ENCODE measurements at regions not wholly inside any gene's neighbourhood (a gene's known extent, or its start where the extent isn't known, plus 50 kb on each side); places are given as distances from the start of the nearest gene placed in this dataset.

DNA sequence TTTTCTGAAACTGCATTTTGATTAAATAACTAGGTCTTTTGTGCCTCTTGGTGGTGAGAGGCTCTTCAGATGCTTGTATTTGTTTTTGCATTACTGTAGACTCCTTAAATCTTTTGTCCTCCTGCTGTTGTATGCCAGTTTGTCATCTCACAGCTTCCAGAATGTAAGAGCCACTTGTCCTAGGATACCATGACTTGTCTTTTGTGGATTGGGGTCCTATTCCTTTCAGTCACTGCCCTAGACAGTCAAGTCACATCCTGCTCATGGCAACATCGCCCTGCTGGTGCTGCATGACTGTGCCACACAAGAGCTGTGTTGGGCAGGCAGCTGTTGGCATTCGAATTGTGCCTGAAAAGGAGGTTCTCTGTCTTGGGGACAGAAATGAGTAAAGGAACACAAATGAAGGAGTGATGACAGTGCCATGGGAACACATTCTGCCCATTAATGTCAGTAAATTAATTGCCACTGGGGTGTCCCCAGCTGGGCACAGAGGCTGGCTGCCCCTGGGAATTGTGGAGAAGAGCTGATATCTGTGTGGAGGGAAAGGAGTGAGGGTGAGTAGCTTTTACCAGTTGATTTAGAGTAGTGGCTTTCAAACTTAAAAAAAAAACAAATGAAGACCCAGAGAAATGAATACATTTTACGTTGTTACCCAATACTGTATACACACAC is 140.3 kb downstream of the ARL6IP6 start:
- peaks cover 4% of the 10 kb centered on the region for H3K4me1 ChIP-seq (ENCODE audit: control insufficient read depth, insufficient read depth, low read length)
- H3K36me3 ChIP-seq (ENCODE audit: control insufficient read depth, insufficient read depth, low read length): no peaks in the 10 kb centered on the region
- no peaks in the 10 kb centered on the region for H3K9me3 ChIP-seq (ENCODE audit: control insufficient read depth, insufficient read depth, low read length)
- peak in 5 of 6 donors; percentile 19 to 81 (median 59) for DNase-seq (ENCODE audit: low read depth in 4 of 6, low spot score in 6 of 6)
- WGBS (ENCODE audit: insufficient coverage): 28% methylated on average over 3 of the region's 3 CpGs
- no peaks in the 10 kb centered on the region for H3K27me3 ChIP-seq (ENCODE audit: control insufficient read depth, insufficient read depth, low read length)
- H3K27ac ChIP-seq (ENCODE audit: low read depth, low read length): peak overlapping the region; percentile 6
- H3K4me3 ChIP-seq (ENCODE audit: low read depth, low read length): no peak overlapping the region

DNA sequence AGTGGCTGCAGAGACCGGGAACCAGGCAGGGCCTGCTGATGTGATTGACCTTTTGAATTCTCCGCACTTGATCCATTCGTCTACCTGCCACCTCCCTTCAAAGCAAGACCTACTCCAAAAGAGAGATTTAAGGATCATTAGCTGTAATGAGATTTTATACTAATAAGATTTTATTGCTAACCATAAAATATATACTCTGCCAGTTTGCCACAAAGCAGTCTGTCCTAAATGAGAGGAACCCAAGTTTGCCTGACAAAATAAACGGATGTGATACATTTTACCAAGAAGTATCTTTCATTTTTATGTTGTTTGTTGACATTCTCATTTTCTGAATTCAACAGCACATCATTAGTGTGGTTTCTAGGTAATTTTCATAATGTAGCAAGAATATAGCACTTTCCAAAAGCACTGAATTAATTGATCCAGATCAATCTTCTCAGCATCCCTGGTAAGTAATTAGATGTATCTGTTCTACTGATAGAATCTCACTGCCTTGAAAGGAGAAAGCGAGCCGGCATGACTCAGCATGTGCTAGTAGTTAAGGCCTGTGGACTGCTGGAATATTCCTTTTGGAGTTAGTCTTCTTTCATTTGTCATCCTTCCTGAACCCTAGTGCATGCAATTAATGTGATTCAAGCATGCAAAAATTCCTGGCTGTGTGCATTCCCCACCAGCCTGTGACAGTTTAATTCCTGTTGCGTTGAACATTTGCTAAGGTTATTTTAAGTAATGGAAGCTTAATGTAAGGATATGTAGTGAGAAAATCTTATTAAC is 128.5 kb downstream of the ARL6IP6 start:
- no CpG with 5 or more reads among the region's 7 CpGs for WGBS (ENCODE audit: insufficient coverage)
- Histone ChIP-seq H3K27me3 (ENCODE audit: control insufficient read depth, insufficient read depth, low read length) (no peaks in the 10 kb centered on the region), H3K4me1 (ENCODE audit: control insufficient read depth, insufficient read depth, low read length) (no peaks in the 10 kb centered on the region), H3K9me3 (ENCODE audit: control insufficient read depth, insufficient read depth, low read length) (no peaks in the 10 kb centered on the region), H3K36me3 (ENCODE audit: control insufficient read depth, insufficient read depth, low read length) (no peaks in the 10 kb centered on the region), H3K4me3 (ENCODE audit: low read depth, low read length) (no peak overlapping the region), H3K27ac (ENCODE audit: low read depth, low read length) (no peak overlapping the region)
- DNase-seq (ENCODE audit: low read depth in 4 of 6, low spot score in 6 of 6): peak in 2 of 6 donors; percentile 20 to 84

DNA sequence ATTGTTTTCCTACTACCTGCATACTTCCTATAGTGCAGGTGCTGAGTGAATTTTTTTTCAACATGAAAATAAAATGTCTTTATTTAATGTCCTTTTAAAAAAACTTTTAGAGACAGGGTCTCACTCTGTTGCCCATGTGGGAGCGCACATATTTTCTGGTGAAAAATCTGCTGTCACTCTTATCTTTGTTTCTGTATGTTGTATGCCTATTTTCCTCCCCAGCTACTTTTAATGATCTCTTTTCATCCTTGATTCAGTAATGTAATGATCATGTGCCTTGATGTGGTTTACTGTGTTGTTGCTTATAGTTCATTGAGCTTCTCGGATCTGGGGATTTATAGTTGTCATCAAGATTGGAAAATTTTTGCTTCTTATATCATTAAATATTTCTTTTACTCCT is 117.3 kb downstream of the ARL6IP6 start:
- Histone ChIP-seq H3K4me1 (ENCODE audit: control insufficient read depth, insufficient read depth, low read length) (no peaks in the 10 kb centered on the region), H3K9me3 (ENCODE audit: control insufficient read depth, insufficient read depth, low read length) (no peaks in the 10 kb centered on the region), H3K27ac (ENCODE audit: low read depth, low read length) (no peak overlapping the region), H3K36me3 (ENCODE audit: control insufficient read depth, insufficient read depth, low read length) (no peaks in the 10 kb centered on the region), H3K4me3 (ENCODE audit: low read depth, low read length) (no peak overlapping the region), H3K27me3 (ENCODE audit: control insufficient read depth, insufficient read depth, low read length) (no peaks in the 10 kb centered on the region)
- WGBS (ENCODE audit: insufficient coverage): no CpG with 5 or more reads among the region's 2 CpGs
- no peak for DNase-seq (ENCODE audit: low read depth in 4 of 6, low spot score in 6 of 6)

DNA sequence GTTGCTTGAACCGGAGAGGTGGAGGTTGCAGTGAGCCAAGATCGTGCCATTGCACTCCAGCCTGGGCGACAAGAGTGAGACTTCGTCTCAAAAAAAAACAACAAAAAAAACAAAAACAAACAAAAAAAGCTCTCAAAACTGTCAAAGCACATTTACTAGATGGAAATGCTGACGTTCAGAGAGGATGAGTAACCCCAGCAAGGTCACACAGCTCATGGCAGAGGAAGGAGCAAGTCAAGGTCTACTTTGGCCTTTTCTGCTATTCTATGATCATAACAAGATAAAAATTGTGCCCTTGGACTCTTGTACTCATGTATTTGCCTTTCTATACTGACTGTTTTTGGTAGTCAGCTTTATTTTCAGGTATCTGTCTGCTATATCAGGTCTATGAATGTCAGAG is 109.5 kb downstream of the ARL6IP6 start:
- Histone ChIP-seq H3K27me3 (ENCODE audit: control insufficient read depth, insufficient read depth, low read length) (no peaks in the 10 kb centered on the region), H3K4me1 (ENCODE audit: control insufficient read depth, insufficient read depth, low read length) (no peaks in the 10 kb centered on the region), H3K36me3 (ENCODE audit: control insufficient read depth, insufficient read depth, low read length) (no peaks in the 10 kb centered on the region), H3K4me3 (ENCODE audit: low read depth, low read length) (no peak overlapping the region), H3K27ac (ENCODE audit: low read depth, low read length) (no peak overlapping the region), H3K9me3 (ENCODE audit: control insufficient read depth, insufficient read depth, low read length) (no peaks in the 10 kb centered on the region)
- no peak for DNase-seq (ENCODE audit: low read depth in 4 of 6, low spot score in 6 of 6)
- 80% methylated on average over 1 of the region's 5 CpGs for WGBS (ENCODE audit: insufficient coverage)

DNA sequence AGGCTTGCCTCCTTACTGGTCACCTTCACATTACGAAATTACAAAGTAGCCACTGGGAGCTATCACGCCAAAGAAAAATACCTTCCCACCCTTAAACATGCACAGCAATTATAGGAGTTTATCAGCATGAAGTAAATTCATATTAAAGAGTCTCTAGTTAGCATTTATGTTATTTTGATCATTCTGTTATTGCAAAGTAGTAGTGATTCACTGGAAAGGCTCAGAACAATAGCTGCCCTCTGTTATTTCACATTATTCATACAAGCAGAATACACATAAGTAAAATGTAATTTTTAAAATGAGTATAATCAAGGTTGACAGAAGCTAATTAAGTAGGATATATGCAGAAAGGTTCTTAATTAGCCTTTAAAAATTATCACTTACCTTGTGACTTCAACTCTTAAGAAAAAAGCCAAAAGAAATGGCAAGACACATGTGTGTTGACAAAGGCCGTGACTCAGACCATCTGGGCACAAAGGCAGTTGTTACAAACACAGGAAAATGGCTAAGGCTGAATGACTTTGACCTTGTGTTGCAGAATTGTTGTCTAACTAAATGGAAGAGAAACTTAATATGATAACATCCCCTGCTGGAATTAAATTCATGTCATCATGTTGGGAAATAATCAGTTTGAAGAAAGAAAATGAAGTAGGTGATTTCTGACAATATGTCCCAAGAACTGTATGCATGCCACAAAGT is 108.3 kb downstream of the ARL6IP6 start:
- Histone ChIP-seq H3K36me3 (ENCODE audit: control insufficient read depth, insufficient read depth, low read length) (no peaks in the 10 kb centered on the region), H3K9me3 (ENCODE audit: control insufficient read depth, insufficient read depth, low read length) (no peaks in the 10 kb centered on the region), H3K27me3 (ENCODE audit: control insufficient read depth, insufficient read depth, low read length) (no peaks in the 10 kb centered on the region), H3K27ac (ENCODE audit: low read depth, low read length) (no peak overlapping the region), H3K4me1 (ENCODE audit: control insufficient read depth, insufficient read depth, low read length) (no peaks in the 10 kb centered on the region), H3K4me3 (ENCODE audit: low read depth, low read length) (no peak overlapping the region)
- DNase-seq (ENCODE audit: low read depth in 4 of 6, low spot score in 6 of 6): peak in 1 of 6 donors; percentile 38
- WGBS (ENCODE audit: insufficient coverage): 70% methylated on average over 1 of the region's 3 CpGs

DNA sequence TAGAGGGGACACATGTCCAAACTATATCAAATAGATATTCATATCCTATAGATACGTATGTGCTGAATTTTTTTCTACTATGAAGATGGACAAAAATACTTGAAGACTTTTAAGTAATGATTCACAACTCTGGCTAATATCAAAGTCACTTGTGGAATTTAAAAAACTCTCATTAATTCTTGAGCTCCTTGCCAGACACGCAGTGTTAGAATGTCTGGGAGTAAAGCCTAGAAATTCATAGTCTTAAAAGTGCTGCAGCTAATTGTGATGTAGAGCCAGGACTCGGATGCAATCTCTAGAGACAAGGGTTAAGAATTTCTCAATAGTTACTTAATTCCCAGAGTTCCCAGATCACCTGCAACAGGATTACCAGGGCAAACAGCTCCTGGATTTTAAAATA is 107.4 kb downstream of the ARL6IP6 start:
- H3K36me3 ChIP-seq (ENCODE audit: control insufficient read depth, insufficient read depth, low read length): no peaks in the 10 kb centered on the region
- no peaks in the 10 kb centered on the region for H3K9me3 ChIP-seq (ENCODE audit: control insufficient read depth, insufficient read depth, low read length)
- WGBS (ENCODE audit: insufficient coverage): no CpG with 5 or more reads among the region's 3 CpGs
- H3K4me3 ChIP-seq (ENCODE audit: low read depth, low read length): no peak overlapping the region
- H3K27ac ChIP-seq (ENCODE audit: low read depth, low read length): no peak overlapping the region
- H3K27me3 ChIP-seq (ENCODE audit: control insufficient read depth, insufficient read depth, low read length): no peaks in the 10 kb centered on the region
- peak in 2 of 6 donors; percentile 3 to 29 for DNase-seq (ENCODE audit: low read depth in 4 of 6, low spot score in 6 of 6)
- no peaks in the 10 kb centered on the region for H3K4me1 ChIP-seq (ENCODE audit: control insufficient read depth, insufficient read depth, low read length)

DNA sequence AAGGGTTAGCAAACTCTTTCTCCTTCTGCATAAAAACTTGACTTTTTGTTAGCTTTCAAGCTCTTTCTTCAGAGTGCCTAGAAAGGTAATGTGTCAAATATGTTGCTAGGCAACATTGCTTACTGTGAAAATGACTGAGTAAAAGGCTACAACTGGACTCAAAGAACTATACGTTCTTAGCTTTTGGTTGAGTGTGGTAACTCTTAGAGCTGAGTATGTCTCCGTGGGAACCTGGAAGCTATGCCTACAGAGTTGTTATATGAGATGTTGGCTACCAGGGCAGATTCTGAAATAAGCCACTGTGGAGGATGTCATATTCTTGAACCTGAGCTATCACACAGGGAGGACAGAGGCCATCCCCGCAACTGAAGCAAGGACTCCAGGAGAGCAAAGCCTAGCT is 105.5 kb downstream of the ARL6IP6 start:
- Histone ChIP-seq H3K27ac (ENCODE audit: low read depth, low read length) (no peak overlapping the region), H3K36me3 (ENCODE audit: control insufficient read depth, insufficient read depth, low read length) (no peaks in the 10 kb centered on the region), H3K9me3 (ENCODE audit: control insufficient read depth, insufficient read depth, low read length) (no peaks in the 10 kb centered on the region), H3K27me3 (ENCODE audit: control insufficient read depth, insufficient read depth, low read length) (no peaks in the 10 kb centered on the region), H3K4me3 (ENCODE audit: low read depth, low read length) (no peak overlapping the region), H3K4me1 (ENCODE audit: control insufficient read depth, insufficient read depth, low read length) (no peaks in the 10 kb centered on the region)
- peak in 1 of 6 donors; percentile 20 for DNase-seq (ENCODE audit: low read depth in 4 of 6, low spot score in 6 of 6)
- 53% methylated on average over 3 of the region's 3 CpGs for WGBS (ENCODE audit: insufficient coverage)

DNA sequence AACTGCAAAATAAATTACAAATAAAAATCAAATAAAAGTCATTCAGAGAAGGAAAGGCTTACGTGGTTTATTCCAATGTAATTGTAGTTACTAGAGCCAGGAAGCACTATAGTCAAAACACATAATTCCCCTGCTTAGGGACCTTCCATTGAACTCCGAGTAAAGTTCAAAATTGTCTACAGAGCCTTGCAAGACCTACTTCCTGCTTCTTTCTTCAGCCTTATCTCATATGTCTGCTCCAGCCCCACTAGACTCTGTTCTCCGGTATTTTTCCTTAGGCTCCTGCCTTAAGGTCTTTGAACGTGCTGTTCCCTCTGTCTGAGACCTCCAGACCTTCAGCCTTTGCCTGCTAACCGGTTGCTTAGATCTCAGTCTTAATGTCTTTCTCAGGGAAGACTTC is 104.3 kb downstream of the ARL6IP6 start:
- Histone ChIP-seq H3K4me1 (ENCODE audit: control insufficient read depth, insufficient read depth, low read length) (no peaks in the 10 kb centered on the region), H3K36me3 (ENCODE audit: control insufficient read depth, insufficient read depth, low read length) (no peaks in the 10 kb centered on the region), H3K27me3 (ENCODE audit: control insufficient read depth, insufficient read depth, low read length) (no peaks in the 10 kb centered on the region), H3K9me3 (ENCODE audit: control insufficient read depth, insufficient read depth, low read length) (no peaks in the 10 kb centered on the region), H3K4me3 (ENCODE audit: low read depth, low read length) (no peak overlapping the region), H3K27ac (ENCODE audit: low read depth, low read length) (no peak overlapping the region)
- WGBS (ENCODE audit: insufficient coverage): 88% methylated on average over 4 of the region's 5 CpGs
- DNase-seq (ENCODE audit: low read depth in 4 of 6, low spot score in 6 of 6): no peak

DNA sequence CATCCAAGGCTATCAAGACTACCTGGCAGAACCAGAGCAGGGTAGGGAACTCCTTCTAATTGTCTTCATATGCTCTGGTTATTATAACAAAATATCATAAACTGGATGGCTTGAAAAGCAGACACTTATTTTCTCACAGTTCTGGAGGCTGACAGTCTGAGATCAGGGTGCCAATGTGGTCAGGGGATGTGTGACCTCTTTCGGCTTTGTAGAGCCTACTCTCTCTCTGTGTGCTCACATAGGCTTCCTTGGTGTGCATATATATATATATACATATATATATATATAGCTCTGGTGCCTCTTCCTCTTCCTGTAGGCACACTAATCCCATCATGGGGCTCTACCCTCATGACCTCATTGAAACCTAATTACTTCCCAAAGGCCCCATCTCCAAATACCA is 101.6 kb downstream of the ARL6IP6 start:
- no peaks in the 10 kb centered on the region for H3K4me1 ChIP-seq (ENCODE audit: control insufficient read depth, insufficient read depth, low read length)
- no peak for DNase-seq (ENCODE audit: low read depth in 4 of 6, low spot score in 6 of 6)
- no CpG with 5 or more reads among the region's 1 CpG for WGBS (ENCODE audit: insufficient coverage)
- H3K27me3 ChIP-seq (ENCODE audit: control insufficient read depth, insufficient read depth, low read length): no peaks in the 10 kb centered on the region
- no peak overlapping the region for H3K4me3 ChIP-seq (ENCODE audit: low read depth, low read length)
- H3K9me3 ChIP-seq (ENCODE audit: control insufficient read depth, insufficient read depth, low read length): no peaks in the 10 kb centered on the region
- H3K27ac ChIP-seq (ENCODE audit: low read depth, low read length): no peak overlapping the region
- no peaks in the 10 kb centered on the region for H3K36me3 ChIP-seq (ENCODE audit: control insufficient read depth, insufficient read depth, low read length)
